Heart left ventricle (tissue), 16 donors: ENCODE measurements at regions not wholly inside any gene's neighbourhood (a gene's known extent, or its start where the extent isn't known, plus 50 kb on each side); places are given as distances from the start of the nearest gene placed in this dataset.

Source experiments
- ATAC-seq, 4 donors: fragments of 200-7000 bp; cut with Tn5 transposase; one replicate each; pipeline ENCODE4 v1.9.1; 2020 to 2022; ENCODE audit warnings: moderate library complexity in 4 of 4, mild to moderate bottlenecking in 3 of 4, moderate number of reproducible peaks in 1 of 4
- DNase-seq, 5 donors: peaks; one replicate each; pipeline ENCODE4 v3.0.0-alpha.2; 2020
- H3K27ac ChIP-seq, 12 donors: fragments of 200-600 bp; sonication (generic) in 4 of 12; one replicate each; pipeline versions ENCODE4 v1.5.0 to v1.8.0; 2016 to 2022; ENCODE audit warnings: mild to moderate bottlenecking in 2 of 12
- H3K27me3 ChIP-seq, 9 donors: fragments of 200-600 bp; sonication (generic) in 2 of 9; one replicate each; pipeline versions ENCODE4 v1.5.1 to v1.8.0; 2016 to 2022; ENCODE audit warnings: mild to moderate bottlenecking in 3 of 9
- H3K36me3 ChIP-seq, 9 donors: fragments of 200-600 bp; sonication (generic) in 2 of 9; one replicate each; pipeline versions ENCODE4 v1.5.0 to v1.8.0; 2018 to 2022; ENCODE audit warnings: mild to moderate bottlenecking in 2 of 9
- H3K4me1 ChIP-seq, 12 donors: fragments of 200-600 bp; sonication (generic) in 4 of 12; one replicate each; pipeline versions ENCODE4 v1.5.0 to v1.8.0; 2016 to 2022; ENCODE audit warnings: mild to moderate bottlenecking in 3 of 12
- H3K4me3 ChIP-seq, 12 donors: fragments of 200-600 bp; sonication (generic) in 4 of 12; one replicate each; pipeline versions ENCODE4 v1.5.0 to v1.8.0; 2017 to 2022; ENCODE audit warnings: mild to moderate bottlenecking in 9 of 12, moderate library complexity in 4 of 12
- H3K9me3 ChIP-seq, 12 donors: fragments of 200-600 bp; sonication (generic) in 4 of 12; one replicate each; pipeline versions ENCODE4 v1.5.0 to v1.8.0; 2016 to 2022; ENCODE audit warnings: mild to moderate bottlenecking in 1 of 12
- CTCF ChIP-seq, 12 donors: fragments of 200-600 bp; sonication (generic) in 4 of 12; IDR thresholded peaks; one replicate each; pipeline versions ENCODE4 v1.5.0 to v1.8.0; 2018 to 2022; ENCODE audit warnings: antibody characterized with exemption in 12 of 12, mild to moderate bottlenecking in 5 of 12
- POLR2A ChIP-seq, 2 donors: fragments of 450-650 bp; IDR thresholded peaks; one replicate each; pipeline ENCODE4 v1.6.1; 2017; ENCODE audit warnings: antibody characterized with exemption in 2 of 2, mild to moderate bottlenecking in 2 of 2, moderate library complexity in 2 of 2
- WGBS, 4 donors: extraction: QIAGEN DNeasy Blood & Tissue Kit in 2 of 4; methylation state at CpG; one replicate each; pipeline versions ENCODE4 v1.1.5 to v1.1.7; 2013 to 2018; 5-methylcytosine and 5-hydroxymethylcytosine counted together
- intact Hi-C, 10 donors: fragments of 100-400 bp; cut with DNase I; formaldehyde crosslinking; loops; one replicate each; pipeline versions ENCODE4 v1.11.1 to v1.14.2; 2022
- donor health status: ischemic (EF 13 %, LVEDD 7.1; RV severe dilation, severe dysfunction).
- donor health status: healthy with polysubstance abuse.
- donor health status: DM: no; HTN: yes; CAD: no.
- donor health status: DM: no; HTN: no; CAD: no.
- donor health status: ischemic (EF 25% LVEDD 6.9; RV normal size, moderate dysfunction).
- donor health status: ischemic (EF 25% LVEDD 5.7; RV mildly dilated, moderate dysfunction).
- donor health status: healthy.
- donor health status: DM: yes; HTN: yes; CAD: no.
- donor health status: ischemic (EF 35%, LVEDD 5.7; RV mildly dilated, moderate dysfunction).
- donor health status: nonischemic (EF 11% LVEDD 7.7; RV severe dilation, severe dysfunction).
- donor health status: DM: yes; HTN: yes; CAD: no.
- donor health status: PGD.
- donor health status: ischemic (EF 29% LVEDD 5.4; RV normal size, mild dysfunction).
- donor health status: nonischemic (EF 23%, LVEDD 6.1; RV moderate dilation, normal function).

GRCh38 chr2:15814946-15815345 is 125.4 kb upstream of the MYCN start:
- Histone ChIP-seq H3K4me1 (peaks cover 0 to 10% (median 0%) of the 10 kb centered on the region in 12 donors), H3K27ac (no peak overlapping the region), H3K27me3 (peaks cover 0 to 5% (median 0%) of the 10 kb centered on the region in 9 donors), H3K9me3 (no peaks in the 10 kb centered on the region), H3K4me3 (no peak overlapping the region), H3K36me3 (no peaks in the 10 kb centered on the region)
- TF ChIP-seq POLR2A (IDR thresholded peaks at IDR 0.05) (no peak), CTCF (IDR thresholded peaks at IDR 0.05) (no peak)
- DNase-seq (no peak), ATAC-seq (no peak)
- WGBS, 4 donors = 40 to 68% (median 56%) methylated on average over 6 of the region's 6 CpGs
- intact Hi-C loops = no loop called here

GRCh38 chr2:15816226-15816625 is 124.1 kb upstream of the MYCN start:
- Histone ChIP-seq H3K4me3 (no peak overlapping the region), H3K4me1 (peaks cover 0 to 2% (median 0%) of the 10 kb centered on the region in 12 donors), H3K27ac (no peak overlapping the region), H3K27me3 (peaks cover 0 to 5% (median 0%) of the 10 kb centered on the region in 9 donors), H3K9me3 (no peaks in the 10 kb centered on the region), H3K36me3 (no peaks in the 10 kb centered on the region)
- intact Hi-C loops = no loop called here
- ATAC-seq (no peak), DNase-seq (no peak)
- TF ChIP-seq CTCF (IDR thresholded peaks at IDR 0.05) = no peak
- TF ChIP-seq POLR2A (IDR thresholded peaks at IDR 0.05) = no peak
- 94 to 97% (median 96%) methylated on average over 3 of the region's 3 CpGs for WGBS, 4 donors

DNA sequence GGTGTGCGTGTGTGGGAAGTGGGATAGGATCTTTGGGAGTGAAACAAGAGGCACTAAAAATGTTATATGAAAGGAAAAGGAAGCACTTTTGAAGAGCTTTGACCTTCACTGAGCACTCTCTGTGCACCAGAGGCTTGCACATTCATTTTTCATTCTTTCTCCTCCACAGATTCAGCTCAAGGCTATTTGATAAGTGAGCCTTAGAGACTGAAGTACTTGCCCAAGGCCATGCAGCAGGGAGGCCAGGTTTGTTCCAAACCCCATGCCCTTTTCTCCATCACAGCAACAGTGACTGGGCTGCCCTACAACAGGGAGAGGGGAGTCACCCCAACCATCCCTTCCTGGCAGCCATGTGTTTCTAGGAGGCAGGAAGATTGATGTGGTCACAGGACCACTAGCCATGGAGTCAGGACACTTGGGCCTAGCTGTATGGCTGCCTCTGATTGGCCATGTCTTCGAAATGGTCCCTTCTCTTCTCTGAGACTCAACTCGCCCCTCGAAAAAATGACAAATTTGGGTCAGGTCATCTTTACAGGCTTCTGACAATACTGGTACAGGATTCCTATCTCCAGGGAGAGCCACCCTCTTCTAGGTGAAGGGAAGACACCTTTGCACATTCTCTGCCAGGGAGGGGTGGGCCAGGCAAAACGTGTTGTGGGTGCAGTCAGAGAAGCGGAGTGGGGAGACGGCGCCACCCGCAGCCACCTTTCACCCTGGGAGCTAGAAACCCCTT is 123.5 kb upstream of the MYCN start:
- WGBS, 4 donors = 85 to 97% (median 90%) methylated on average over 9 of the region's 9 CpGs
- Histone ChIP-seq H3K4me3 (no peak overlapping the region), H3K36me3 (no peaks in the 10 kb centered on the region), H3K27me3 (peaks cover 0 to 5% (median 0%) of the 10 kb centered on the region in 9 donors), H3K27ac (no peak overlapping the region), H3K4me1 (no peaks in the 10 kb centered on the region), H3K9me3 (no peaks in the 10 kb centered on the region)
- TF ChIP-seq POLR2A (IDR thresholded peaks at IDR 0.05) (no peak), CTCF (IDR thresholded peaks at IDR 0.05) (no peak)
- ATAC-seq (no peak), DNase-seq (no peak)
- intact Hi-C loops = no loop called here

GRCh38 chr2:15817748-15818147 is 122.6 kb upstream of the MYCN start:
- H3K4me1 ChIP-seq = no peaks in the 10 kb centered on the region
- WGBS, 4 donors = 82 to 91% (median 87%) methylated on average over 6 of the region's 6 CpGs

More at GRCh38 chr2:15817748-15818147, 122.6 kb upstream of the MYCN start:
- TF ChIP-seq POLR2A (IDR thresholded peaks at IDR 0.05) (no peak), CTCF (IDR thresholded peaks at IDR 0.05) (no peak)
- DNase-seq (no peak), ATAC-seq (no peak)
- H3K36me3 ChIP-seq = no peaks in the 10 kb centered on the region
- H3K9me3 ChIP-seq = no peaks in the 10 kb centered on the region
- intact Hi-C loops = no loop called here
- H3K27ac ChIP-seq = no peak overlapping the region
- no peak overlapping the region for H3K4me3 ChIP-seq
- H3K27me3 ChIP-seq = peaks cover 0 to 5% (median 0%) of the 10 kb centered on the region in 9 donors
